ENCODE measurements at regions not wholly inside any gene's neighbourhood (a gene's known extent, or its start where the extent isn't known, plus 50 kb on each side); places are given as distances from the start of the nearest gene placed in this dataset.

DNA sequence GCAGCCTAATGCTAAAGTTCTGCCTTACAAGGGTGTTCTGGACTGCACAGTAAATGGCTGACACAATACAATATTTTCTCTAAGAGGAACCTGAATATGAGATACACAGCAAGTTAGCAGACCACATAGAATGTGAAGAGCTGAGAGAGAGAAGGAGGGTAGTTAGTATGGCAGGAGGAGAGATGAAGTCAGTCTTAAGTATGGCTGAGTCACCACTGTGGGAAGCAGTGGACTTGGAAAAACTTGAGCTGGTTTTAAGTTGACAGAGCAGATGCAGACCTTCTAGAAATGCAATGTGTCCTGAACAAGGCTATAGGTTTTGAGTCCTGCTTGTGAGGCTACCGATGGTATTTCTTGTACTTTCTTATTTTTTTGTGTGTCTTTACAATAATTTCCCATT is 172.5 kb downstream of the SH2D1A start:
- intact Hi-C loops (cut with micrococcal nuclease): no loop called here

DNA sequence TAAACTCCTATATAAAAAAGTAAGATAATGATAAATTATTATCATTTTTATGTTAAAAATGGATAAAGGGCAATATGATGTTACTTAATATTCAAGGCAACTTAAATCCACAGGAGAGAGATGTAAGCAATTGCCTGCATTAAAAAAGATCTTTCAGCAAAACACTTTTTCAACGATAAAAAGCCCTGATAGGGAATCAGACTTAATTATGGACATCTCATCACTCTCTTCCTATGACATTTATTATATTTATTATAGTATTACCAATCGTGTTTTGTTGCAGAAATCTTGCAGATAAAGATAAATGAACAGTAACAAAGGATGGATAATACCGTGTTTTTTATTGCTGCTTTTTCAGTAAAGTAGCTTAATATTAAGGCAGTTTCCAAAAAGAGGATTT is 178.5 kb downstream of the SH2D1A start:
- intact Hi-C loops (cut with micrococcal nuclease): no loop called here

DNA sequence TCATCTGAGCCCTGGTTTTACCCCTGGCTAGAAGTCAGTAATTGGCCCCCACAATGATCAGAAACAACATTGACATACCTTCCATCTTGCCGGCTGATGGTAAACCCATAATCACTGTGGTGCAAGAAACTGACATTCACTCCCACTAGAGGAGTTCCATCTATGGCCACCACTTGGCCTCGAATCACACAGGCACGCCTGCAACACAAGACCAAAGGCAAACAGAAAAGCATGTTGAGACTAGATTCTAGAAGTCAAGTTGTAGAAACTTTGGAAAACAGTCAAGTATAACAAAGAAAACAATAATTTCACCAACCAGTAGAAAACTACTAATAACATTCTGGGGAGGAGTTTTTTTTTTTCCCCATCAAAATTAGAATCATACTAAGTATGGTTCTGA is 183.4 kb downstream of the SH2D1A start:
- intact Hi-C loops (cut with micrococcal nuclease): no loop called here

DNA sequence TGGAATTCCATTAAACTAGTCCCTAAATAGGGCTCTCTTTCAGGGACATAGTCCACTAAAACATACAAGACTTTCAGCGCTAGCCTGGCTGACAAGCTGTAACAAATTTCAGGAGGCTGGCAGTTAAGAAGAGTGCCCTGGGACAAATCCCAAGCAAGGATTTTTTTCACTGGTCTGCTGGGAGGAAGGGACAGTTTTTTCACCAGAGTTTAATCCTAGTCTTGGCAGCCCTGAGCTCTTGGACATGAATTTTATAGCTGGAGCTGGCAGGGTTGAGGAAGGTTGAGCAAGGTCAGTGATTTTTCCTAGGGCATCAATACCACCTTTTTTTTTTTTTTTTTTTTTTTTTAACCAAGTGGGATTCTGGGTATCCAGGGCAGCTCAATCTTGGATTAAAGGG is 184.4 kb downstream of the SH2D1A start:
- intact Hi-C loops (cut with micrococcal nuclease): no loop called here

DNA sequence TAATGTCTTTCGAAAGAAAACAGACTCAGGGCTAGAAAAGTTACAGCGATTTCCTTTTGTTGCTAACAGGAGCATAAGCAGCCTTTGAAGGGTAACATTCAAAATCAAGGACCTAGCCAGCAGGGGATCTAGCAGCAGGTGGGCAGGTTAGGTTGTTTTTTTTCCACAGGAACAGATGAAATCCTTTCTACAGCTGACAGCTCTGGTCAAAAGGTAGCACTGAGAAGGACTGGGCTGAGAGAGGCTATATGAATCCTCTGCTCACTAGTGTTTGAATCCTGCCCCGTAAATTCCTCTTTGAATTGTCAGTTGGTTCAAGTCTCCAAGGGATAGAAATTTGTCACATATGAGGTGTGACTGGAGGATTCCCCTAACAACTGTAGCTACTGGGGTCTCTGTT is 188.2 kb downstream of the SH2D1A start:
- intact Hi-C loops (cut with micrococcal nuclease): no loop called here

DNA sequence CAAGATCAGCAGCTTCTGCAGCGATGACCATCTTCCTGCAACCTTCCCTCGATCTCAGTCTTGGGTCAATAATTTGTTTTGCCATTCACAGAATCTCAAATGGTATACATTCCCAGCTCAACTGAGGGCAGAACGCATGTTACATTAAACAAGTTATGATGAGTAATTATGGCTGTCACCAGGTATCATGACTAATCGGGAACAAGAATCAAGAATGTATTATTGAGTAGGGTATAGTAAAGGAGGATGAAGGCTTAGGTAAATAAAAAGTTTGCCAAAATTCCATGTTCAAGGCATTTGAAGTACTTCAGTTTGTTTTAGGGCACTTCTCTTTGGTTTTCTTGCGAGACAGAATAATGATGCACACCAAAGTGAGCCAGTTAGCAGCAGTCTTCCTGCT is 194.1 kb downstream of the SH2D1A start:
- intact Hi-C loops (cut with micrococcal nuclease): no loop called here

DNA sequence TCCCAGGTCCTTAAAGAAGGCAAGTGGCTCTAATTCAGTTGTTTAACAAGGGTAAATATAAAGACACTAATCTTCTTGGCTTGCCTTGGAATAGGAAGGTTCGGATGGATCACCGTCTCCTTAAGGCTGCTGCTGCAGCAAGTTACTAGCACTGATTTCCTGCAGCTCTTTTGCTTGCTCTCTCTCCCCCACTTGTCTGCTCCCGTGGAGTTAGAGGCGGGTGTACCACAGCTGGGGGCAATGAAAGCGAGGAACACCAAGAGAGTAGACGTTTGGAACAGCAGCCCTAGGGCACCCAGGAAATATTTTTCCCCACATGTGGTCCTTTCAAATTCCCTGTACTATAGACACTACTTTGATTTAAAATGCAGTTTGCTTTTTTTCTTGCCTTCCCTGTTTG is 202.2 kb downstream of the SH2D1A start:
- intact Hi-C loops (cut with micrococcal nuclease): no loop called here

DNA sequence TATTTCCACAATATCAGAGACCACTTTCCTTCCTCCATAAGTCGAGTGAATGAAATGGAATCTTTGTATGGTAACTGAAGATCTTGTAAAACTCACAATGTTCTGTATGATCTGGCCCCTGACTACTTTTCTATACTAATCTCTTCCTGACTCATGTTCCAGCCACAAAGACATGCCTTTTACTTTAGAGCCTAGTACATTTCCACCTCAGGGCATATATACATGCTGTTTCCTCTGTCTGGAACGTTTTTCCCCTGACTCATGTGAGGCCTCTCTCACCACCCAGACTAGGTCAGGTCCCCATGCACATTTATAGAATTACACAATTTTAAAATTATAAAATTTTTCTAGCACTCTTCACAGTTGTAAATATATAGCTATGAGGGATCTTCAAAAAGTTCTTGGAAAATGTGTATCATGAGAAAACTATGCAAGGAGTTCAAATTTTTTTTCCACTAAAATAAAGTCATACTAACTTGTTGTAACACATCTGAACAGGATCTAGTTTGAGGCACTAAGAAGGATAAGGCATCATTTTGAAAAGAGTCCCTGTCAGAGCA is 208.8 kb downstream of the SH2D1A start:
- intact Hi-C loops (cut with micrococcal nuclease): no loop called here

DNA sequence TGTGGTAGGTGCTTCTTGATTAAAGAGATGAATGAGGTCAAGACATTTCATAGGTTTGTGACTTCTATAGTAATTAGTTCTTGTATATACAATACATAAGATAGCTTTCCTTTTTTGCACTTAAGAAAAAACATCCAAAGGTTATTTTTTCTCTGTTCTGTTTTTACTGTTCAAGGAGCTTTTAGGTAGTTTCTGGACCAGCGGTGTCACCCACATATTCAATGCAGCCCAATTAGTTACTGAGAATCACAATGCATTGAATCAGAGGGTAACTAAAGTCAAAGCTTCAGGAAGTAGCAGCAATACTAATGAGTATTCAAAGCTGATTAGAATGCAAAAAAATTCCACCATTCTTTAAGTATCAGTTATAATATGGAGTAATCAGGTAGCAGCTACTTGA is 211.6 kb downstream of the SH2D1A start:
- intact Hi-C loops (cut with micrococcal nuclease): no loop called here

DNA sequence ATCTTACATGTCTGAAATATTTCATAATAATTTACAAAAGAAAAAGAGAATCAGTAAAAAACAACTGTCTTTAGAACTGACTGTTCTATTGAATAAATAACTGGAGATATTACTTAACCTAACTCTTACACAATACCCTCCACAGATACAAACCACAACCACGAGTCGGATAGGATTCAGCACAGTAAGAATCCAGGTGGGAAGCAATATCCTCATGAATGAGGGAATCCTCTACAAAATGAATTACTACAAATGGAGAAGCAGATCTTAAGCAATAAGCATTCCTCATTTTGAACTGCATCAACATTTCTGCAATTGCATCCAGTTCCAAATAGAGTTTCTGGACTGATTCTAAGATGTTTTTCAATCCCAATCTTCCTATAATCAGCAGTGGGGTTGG is 227.1 kb downstream of the SH2D1A start:
- intact Hi-C loops (cut with micrococcal nuclease): no loop called here

DNA sequence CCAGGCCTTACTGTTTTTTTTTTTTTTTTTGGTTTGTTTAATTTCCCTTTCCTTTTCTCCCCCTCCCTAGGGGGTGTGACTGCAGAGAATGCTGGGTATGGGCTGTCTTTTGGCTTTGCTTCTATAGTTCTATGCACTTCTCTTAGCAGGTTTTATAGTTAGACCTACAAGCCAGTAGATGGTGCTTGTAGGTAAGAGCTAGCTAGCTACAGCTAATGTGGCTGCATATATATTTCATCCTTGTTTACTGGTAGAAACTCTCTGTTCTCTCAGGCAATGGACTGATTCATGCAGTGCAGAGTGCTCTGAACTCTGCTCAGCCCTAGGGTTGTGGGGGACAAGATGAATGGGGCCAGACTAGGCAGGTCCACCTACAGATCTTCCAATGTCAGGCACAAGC is 246.4 kb downstream of the SH2D1A start:
- intact Hi-C loops (cut with micrococcal nuclease): no loop called here

DNA sequence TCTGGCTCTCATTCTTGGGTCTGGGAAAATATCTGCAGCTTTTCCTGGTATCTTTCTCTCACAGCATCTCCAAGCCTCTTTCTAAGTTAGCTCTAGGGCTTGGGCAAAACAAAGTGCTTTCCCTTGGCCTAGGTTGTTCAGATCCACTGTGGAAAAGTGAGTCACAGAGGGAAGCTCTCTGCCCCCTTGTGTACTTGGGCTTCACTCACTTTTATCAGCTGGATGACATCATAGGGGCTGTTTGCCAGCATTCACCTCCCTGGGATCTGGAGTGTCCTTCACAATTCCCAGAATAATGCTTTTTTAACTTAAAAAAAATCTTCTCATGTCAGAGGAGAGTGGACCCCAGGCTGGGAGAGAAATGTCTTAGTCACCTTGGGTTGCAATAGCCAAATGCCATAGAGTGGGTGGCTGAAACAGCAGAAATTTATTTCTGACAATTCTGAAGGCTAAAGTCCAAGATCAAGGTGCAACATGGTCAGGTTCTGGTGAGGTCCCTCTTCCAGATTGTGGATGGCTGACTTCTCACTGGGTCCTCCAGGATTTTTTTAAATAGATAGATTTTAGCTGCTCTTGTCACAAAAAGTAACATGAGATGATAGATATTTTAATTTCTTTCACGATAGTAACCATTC is 247.8 kb downstream of the SH2D1A start:
- intact Hi-C loops (cut with micrococcal nuclease): no loop called here

DNA sequence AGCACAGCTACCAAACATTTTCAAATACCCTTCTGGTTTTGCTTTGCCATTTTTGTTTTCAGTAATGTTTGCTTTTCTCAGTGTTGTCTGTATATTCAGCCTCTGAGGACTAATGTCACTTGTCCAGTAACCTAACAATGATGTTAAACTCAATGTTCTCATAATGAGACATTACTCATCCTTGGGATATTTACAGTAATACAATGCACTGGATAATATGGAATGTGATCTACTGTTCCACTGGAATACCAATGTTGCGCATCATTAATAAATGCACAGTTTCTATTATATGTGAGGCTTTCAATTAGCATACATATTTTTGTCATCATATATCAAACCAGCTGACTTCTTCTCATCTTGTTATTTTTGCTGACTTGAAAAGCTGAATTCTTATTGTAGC is 259.1 kb downstream of the SH2D1A start:
- intact Hi-C loops (cut with micrococcal nuclease): no loop called here

DNA sequence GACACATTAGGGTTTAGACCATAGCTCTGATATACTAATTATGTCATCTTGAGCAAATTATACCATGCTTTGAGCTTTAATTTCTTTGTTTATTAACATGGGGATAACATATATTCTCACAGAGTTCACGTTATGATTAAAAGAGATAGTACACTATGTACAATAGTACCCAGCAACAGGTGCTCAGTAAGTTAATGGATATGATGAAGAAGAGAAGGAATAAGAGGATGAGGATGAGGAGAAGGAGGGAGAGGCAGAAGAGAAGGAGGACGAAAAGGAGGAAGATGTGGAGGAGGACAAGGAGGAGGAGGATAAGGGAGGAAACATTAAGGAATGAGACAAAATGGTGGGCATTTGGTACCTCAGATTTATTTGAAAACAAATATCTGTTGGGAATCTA is 260.4 kb downstream of the SH2D1A start:
- intact Hi-C loops (cut with micrococcal nuclease): no loop called here

DNA sequence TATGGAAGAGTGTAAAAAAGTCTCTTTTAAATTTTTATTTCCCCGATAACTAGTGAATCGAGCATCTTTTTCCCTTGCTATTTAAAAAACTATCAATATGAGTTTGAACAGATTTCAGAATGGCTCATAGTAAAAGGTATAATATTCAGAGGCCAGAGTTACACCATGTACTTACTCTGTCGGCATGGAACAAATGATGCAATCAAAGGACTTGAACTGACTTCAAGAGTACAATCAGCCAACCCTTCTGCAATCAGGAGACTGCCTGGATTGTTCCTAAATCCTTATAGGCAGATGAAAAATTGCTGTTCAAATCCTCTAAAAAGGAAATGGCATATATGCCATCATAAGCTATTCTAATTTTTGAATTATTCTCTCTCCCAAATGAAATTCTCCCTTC is 273.3 kb downstream of the SH2D1A start:
- intact Hi-C loops (cut with micrococcal nuclease): no loop called here

DNA sequence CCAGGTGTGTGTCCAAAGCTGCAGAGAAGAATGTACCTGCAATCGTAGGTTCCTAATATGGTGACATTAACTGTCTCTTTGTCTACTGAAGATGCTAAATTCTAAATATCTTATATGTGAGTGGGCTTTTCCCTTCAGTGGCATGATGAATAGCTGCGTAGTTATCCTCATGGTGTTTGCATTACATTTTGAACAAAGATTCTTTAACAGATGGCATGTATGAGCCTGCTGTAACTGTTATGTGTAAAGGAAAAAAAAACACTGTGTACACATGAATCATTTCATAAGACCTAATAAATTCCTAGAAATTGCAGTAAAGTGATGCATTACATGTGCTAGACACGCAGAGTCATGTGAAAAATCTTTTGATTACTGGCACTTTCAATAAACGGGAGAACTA is 288.0 kb downstream of the SH2D1A start:
- intact Hi-C loops (cut with micrococcal nuclease): no loop called here

DNA sequence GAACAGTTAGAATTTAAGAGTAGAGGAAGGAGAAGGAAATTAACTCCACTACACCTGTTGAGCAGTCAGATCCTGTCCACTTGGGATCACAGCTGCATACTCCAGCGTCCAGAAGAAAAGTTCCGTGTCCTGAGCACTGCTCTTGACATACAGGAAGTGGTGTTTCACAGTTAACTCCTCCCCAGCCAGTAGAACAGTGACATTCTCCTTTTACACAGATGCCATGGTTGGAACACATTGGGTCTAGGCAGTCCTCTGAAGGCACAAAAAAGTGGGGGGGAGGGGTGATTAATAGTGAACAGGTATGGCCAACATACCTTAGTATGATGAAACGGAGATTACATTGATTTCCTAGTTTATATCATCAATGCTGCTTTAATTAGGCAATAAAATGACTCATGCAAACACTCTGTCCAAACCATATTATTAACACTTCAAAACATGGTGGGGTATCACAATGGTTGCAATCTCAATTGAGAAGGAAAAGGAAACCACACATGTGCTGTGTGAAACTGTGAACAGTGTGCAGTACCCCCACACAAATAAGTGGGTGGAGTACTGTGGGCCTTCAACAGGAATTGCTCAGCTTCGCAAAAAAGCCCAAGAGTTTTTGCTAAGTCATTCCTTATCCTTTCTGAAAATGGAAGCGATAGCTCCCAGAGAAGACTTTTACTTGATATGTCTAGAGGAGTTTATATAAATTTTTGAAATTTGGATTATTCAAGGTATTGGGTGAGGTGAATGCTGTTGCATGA is 295.6 kb downstream of the SH2D1A start:
- intact Hi-C loops (cut with micrococcal nuclease): no loop called here

DNA sequence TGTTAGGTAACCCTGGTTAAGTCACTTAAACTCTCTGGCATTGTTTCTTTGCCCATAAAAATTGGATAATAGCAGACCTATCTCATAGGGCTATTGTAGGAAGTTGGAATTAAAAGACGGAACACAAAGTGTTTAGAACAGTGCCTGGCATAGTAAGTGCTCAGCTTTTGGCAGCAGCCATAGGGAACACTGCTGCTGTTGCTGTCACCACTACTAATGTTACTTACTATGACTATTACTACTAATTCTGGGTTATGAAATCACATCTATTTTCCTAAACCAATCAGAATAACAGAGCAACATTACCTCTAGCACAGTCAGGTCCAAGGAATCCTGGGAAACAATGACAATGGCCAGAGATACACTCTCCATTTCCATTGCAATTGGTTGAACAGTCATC is 300.0 kb downstream of the SH2D1A start:
- intact Hi-C loops (cut with micrococcal nuclease): no loop called here

DNA sequence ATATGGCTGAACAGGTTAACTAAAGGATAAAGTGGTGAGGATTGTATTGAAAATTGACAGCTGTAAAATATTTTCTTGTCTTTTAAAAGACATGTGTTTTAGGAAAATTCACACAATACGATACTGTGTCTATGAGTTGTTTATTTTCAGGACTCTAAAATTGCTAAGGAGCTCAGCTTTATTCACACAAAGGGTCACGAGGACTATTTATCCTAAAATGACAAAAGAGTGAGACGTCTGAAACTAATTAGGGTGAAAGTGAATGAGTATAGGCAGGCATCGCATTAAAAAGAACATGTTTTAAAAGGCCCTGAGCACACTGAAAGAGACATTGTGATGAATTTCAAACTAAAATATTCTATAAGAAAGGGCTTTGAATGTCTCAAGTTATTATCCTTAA is 304.7 kb downstream of the SH2D1A start:
- intact Hi-C loops (cut with micrococcal nuclease): no loop called here

DNA sequence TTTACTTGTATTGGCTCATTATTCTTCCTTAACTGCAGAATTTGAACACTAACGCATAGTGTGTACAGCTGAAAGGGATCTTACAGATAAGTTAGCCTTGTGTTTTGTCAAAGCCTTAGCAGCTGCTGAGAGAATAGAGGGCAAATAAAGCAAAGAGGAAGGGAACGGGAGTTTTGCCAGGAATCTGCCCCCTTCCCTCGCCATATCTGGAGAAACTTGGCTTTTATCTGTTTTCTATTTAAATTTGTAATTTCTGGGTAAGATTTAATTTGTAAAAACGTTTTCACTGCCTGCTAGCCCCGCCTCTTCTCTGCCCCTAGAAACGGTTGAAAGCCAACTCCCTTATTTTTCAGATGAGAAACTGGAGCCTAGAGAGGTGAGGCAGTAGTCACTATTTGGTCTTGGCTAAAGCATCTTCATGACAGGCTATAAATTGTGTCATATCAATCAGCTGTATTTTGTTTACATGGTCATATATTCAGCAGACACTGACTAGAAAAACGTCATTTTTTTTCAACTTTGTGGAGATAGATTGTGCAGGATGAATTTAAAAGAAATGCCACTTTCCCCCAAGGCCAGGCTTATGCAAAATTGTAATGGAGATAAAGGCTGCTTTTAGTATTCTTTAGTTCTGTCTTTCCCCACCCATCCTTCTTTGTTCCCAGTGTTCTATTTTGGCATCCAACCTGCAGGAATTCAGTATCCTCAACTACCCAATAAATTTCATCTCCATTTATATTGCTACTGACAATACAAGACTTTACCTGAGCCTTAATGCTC is 319.4 kb downstream of the SH2D1A start:
- intact Hi-C loops (cut with micrococcal nuclease): no loop called here

DNA sequence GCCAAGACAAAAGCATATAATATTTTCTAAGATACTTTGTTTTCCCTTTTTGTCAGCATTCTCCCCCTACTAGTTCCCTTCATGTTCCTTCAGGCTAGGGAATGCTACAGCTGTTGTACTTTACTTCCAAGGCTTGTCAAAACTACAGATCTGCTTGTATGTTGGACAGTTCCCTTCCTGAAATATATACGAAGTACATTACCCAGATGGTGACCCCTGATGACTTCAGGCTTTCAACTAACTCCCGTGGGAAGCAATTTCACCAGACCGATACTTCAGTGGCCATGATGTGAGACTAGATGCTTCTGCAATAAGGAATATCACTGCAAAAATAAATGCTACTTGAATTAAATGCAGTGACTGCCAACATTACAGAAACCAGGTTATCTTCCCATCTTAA is 332.8 kb downstream of the SH2D1A start:
- intact Hi-C loops (cut with micrococcal nuclease): no loop called here

DNA sequence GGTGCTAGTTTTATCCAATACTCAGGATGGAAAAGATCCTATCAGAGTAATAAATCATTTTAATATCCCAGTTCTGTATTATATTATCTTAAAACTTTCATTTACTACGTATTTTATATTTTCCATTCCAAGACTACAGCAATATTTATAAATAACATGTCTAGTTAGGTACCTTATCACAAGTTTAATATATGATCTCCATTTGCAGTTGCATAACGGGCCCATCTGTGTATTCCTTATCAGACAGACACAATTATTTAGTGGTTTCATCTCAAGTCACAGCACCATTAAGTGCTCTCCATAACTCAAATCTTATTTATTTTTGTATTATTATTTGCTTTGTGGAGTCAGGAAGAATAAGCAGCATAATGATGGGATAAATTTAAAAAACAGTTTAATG is 333.9 kb downstream of the SH2D1A start:
- intact Hi-C loops (cut with micrococcal nuclease): no loop called here
